ENCODE measurements at regions not wholly inside any gene's neighbourhood (a gene's known extent, or its start where the extent isn't known, plus 50 kb on each side); places are given as distances from the start of the nearest gene placed in this dataset.
"Not testable (repeated sequence)": the region's sequence is repeated elsewhere in the genome, so short reads cannot be mapped to it uniquely, and the experiment has no call there.

GRCh38 chr9:27829621-27830020, 256.3 kb upstream of the C9orf72 start:
- DNase-seq: no peak

GRCh38 chr9:27832108-27832507, 258.8 kb upstream of the C9orf72 start:
- DNase-seq: not testable (repeated sequence)

GRCh38 chr9:27835286-27835685, 262.0 kb upstream of the C9orf72 start:
- no peak for DNase-seq

- DNase-seq: no peak
These were observed 262.5 kb upstream of the C9orf72 start for GRCh38 chr9:27835746-27836145.

- no peak for DNase-seq
These were observed 263.6 kb upstream of the C9orf72 start for GRCh38 chr9:27836661-27837401.

GRCh38 chr9:27838876-27839275, 265.6 kb upstream of the C9orf72 start:
- no peak for DNase-seq

GRCh38 chr9:27839767-27840166, 266.5 kb upstream of the C9orf72 start:
- DNase-seq: not testable (repeated sequence)

GRCh38 chr9:27844797-27845196, 271.5 kb upstream of the C9orf72 start:
- DNase-seq: no peak

- DNase-seq: no peak
These were observed 274.1 kb upstream of the C9orf72 start for GRCh38 chr9:27847380-27847779.

- DNase-seq: no peak
These were observed 274.5 kb upstream of the C9orf72 start for GRCh38 chr9:27847818-27848217.

GRCh38 chr9:27848315-27848714, 275.0 kb upstream of the C9orf72 start:
- DNase-seq: no peak

- no peak for DNase-seq
These were observed 278.6 kb upstream of the C9orf72 start for GRCh38 chr9:27851858-27852257.

- no peak for DNase-seq
These were observed 280.2 kb upstream of the C9orf72 start for GRCh38 chr9:27853529-27853928.

- DNase-seq: no peak
These were observed 282.8 kb upstream of the C9orf72 start for GRCh38 chr9:27856054-27856453.

- no peak for DNase-seq
These were observed 283.5 kb upstream of the C9orf72 start for GRCh38 chr9:27856748-27857147.

- DNase-seq: no peak
These were observed 288.6 kb upstream of the C9orf72 start for GRCh38 chr9:27861887-27862286.

GRCh38 chr9:27864644-27865438, 291.6 kb upstream of the C9orf72 start:
- DNase-seq: peak in 1 of 2 experiments; percentile 33

- no peak for DNase-seq
These were observed 293.5 kb upstream of the C9orf72 start for GRCh38 chr9:27866741-27867140.

GRCh38 chr9:27870404-27870803, 297.1 kb upstream of the C9orf72 start:
- no peak for DNase-seq

- no peak for DNase-seq
These were observed 306.9 kb upstream of the C9orf72 start for GRCh38 chr9:27880156-27880555.

- DNase-seq: no peak
These were observed 307.4 kb upstream of the C9orf72 start for GRCh38 chr9:27880635-27881034.

- peak; percentile 10 to 25 for DNase-seq
These were observed 315.5 kb upstream of the C9orf72 start for GRCh38 chr9:27888661-27889295.

- no peak for DNase-seq
These were observed 351.2 kb upstream of the C9orf72 start for GRCh38 chr9:27924502-27924901.

- DNase-seq: peak; percentile 72 to 89
These were observed 352.5 kb upstream of the C9orf72 start for GRCh38 chr9:27925815-27926214.

Measured in NCI-H2081 (cell line).